NCI-H2081 treated with DMSO at 0.1 percent for 48 hours (cell line): ENCODE measurements at regions not wholly inside any gene's neighbourhood (a gene's known extent, or its start where the extent isn't known, plus 50 kb on each side); places are given as distances from the start of the nearest gene placed in this dataset.

ENCODE experiments used
- DNase-seq: peaks from one replicate; lab custom pipeline; 2025; lab: John Stamatoyannopoulos, UW

GRCh38 chr3:72232331-72232730 is 447.4 kb upstream of the PROK2 start:
- no peak for DNase-seq

- no peak for DNase-seq
Observed at GRCh38 chr3:72231439-72232196, 446.7 kb upstream of the PROK2 start.

GRCh38 chr3:72230774-72231379 is 445.9 kb upstream of the PROK2 start:
- no peak for DNase-seq

- DNase-seq, result no peak
Observed at GRCh38 chr3:72229952-72230351, 445.0 kb upstream of the PROK2 start.

- DNase-seq, result no peak
Observed at GRCh38 chr3:72227486-72228070, 442.6 kb upstream of the PROK2 start.

GRCh38 chr3:72224804-72225509 is 440.0 kb upstream of the PROK2 start:
- DNase-seq, result no peak

- DNase-seq, result no peak
Observed at GRCh38 chr3:72223628-72224027, 438.7 kb upstream of the PROK2 start.

GRCh38 chr3:72223116-72223515 is 438.2 kb upstream of the PROK2 start:
- no peak for DNase-seq

- DNase-seq, result no peak
Observed at GRCh38 chr3:72222410-72222809, 437.5 kb upstream of the PROK2 start.

- DNase-seq, result no peak
Observed at GRCh38 chr3:72220946-72221345, 436.0 kb upstream of the PROK2 start.

- DNase-seq, result no peak
Observed at GRCh38 chr3:72219752-72220151, 434.8 kb upstream of the PROK2 start.

- no peak for DNase-seq
Observed at GRCh38 chr3:72217570-72217969, 432.6 kb upstream of the PROK2 start.

GRCh38 chr3:72214066-72214951 is 429.4 kb upstream of the PROK2 start:
- no peak for DNase-seq

- DNase-seq, result no peak
Observed at GRCh38 chr3:72213296-72214065, 428.5 kb upstream of the PROK2 start.

- DNase-seq, result no peak
Observed at GRCh38 chr3:72212396-72212795, 427.4 kb upstream of the PROK2 start.

- DNase-seq, result no peak
Observed at GRCh38 chr3:72210261-72210660, 425.3 kb upstream of the PROK2 start.

- DNase-seq, result no peak
Observed at GRCh38 chr3:72205297-72205826, 420.4 kb upstream of the PROK2 start.

- no peak for DNase-seq
Observed at GRCh38 chr3:72204452-72204851, 419.5 kb upstream of the PROK2 start.

- no peak for DNase-seq
Observed at GRCh38 chr3:72203613-72204349, 418.8 kb upstream of the PROK2 start.

- no peak for DNase-seq
Observed at GRCh38 chr3:72203105-72203504, 418.2 kb upstream of the PROK2 start.
